HL-60/S4 (cell line): ENCODE measurements at regions not wholly inside any gene's neighbourhood (a gene's known extent, or its start where the extent isn't known, plus 50 kb on each side); places are given as distances from the start of the nearest gene placed in this dataset.
"Not testable (repeated sequence)": the region's sequence is repeated elsewhere in the genome, so short reads cannot be mapped to it uniquely, and the experiment has no call there.

Experiments used
- in situ Hi-C: fragments of 300-500 bp; cut with MboI; formaldehyde crosslinking; loops from 2 replicates; pipeline ENCODE4 v1.14.3; 2022; ENCODE audit warnings: low sequenced_read_pairs

DNA sequence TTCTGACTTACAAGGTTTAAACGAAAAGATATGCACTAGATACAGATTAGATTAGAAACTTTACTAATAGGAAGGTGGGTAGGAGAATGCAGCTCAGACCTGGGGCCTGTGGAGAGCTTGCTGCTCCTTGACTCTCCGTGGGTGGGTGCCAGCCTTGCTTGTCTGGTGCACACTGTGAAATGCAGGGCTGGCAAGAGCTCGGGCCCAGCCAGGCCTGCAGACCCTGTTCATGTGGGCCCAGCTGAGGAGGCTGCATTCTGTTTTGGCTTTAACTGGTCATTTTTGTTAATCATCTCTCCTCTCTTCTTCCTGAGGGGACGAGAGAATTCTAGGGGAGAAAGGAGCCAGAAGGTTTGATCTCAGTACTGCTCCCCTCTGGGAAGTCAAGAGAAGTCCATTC is 325.4 kb downstream of the QKI start:
- in situ Hi-C loops: no loop called here

GRCh38 chr6:163739408-163739725 is 324.8 kb downstream of the QKI start:
- in situ Hi-C loops: no loop called here

DNA sequence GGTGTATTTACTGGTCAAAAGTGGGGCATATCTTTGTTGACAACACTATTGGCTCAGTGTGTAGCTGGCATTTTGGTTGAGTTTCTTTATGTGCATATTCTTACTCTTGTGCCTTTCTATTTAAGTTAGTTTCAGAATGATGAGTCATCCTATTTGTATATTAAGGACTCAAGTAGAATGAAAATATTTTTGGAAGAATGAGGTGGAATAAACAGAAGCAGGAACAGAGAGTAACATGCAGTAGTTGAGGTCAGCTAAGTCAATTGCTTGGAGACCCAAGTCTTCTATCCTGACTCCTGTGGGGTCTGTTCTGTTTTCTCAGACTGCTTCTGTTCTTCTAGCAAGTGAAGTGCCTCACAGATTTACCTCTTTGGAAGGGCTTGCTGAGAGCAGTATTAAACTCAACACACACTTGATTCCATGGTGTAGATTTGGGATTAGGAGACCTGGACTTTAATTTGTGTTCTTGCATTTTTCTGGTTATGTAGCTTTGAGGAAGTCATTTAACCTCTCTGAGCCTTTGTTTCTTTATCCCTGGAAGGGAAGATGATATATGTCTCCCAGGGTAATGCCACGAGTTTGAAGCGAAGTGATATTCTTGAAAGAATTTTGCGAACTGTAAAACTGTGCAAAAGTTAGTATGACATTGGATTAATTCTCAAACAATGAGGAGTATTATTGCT is 324.3 kb downstream of the QKI start:
- in situ Hi-C loops: no loop called here

DNA sequence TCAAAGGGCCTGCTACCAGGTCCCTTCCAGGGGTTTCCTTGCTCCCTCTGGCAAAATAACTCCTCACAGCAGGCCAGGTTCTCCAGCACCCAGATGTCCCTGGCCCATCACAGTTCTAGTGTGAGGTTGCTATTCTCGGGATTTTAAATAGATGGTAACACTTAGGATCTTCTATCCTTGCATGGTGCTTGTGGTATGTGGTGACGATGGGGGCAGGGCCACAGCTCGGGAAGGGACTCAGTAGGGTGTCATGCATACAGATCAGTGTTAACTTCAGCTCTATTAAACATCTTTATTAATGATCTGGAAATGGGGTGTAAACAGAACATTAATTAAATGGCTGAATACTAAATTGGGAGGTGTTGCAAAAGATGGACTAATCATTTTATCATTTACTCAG is 323.8 kb downstream of the QKI start:
- in situ Hi-C loops: no loop called here

DNA sequence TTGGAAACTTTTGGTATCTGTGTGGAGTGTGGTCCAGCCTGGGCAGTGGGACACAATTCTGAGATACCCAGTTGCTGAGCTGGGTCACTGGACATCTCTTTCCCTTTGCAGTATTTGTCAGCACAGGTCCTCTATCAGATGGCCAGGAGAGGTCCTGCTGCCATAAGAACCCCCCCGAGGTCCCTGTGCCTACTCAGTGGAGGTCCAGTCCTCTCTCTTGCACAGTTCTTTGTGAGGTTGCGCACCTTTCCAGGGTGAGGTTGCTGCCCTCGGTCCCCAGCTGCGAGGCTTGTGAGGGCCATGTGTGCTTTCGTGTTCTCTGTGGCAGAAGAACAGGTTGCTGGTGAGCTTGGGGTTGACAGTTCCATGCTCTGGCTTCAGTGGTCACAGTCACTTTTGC is 320.6 kb downstream of the QKI start:
- in situ Hi-C loops: no loop called here

GRCh38 chr6:163733061-163733460 is 318.5 kb downstream of the QKI start:
- in situ Hi-C loops: no loop called here

- in situ Hi-C loops: no loop called here
Observed at GRCh38 chr6:163732479-163732878, 318.0 kb downstream of the QKI start.

GRCh38 chr6:163732014-163732351 is 317.5 kb downstream of the QKI start:
- in situ Hi-C loops: not testable (repeated sequence)

DNA sequence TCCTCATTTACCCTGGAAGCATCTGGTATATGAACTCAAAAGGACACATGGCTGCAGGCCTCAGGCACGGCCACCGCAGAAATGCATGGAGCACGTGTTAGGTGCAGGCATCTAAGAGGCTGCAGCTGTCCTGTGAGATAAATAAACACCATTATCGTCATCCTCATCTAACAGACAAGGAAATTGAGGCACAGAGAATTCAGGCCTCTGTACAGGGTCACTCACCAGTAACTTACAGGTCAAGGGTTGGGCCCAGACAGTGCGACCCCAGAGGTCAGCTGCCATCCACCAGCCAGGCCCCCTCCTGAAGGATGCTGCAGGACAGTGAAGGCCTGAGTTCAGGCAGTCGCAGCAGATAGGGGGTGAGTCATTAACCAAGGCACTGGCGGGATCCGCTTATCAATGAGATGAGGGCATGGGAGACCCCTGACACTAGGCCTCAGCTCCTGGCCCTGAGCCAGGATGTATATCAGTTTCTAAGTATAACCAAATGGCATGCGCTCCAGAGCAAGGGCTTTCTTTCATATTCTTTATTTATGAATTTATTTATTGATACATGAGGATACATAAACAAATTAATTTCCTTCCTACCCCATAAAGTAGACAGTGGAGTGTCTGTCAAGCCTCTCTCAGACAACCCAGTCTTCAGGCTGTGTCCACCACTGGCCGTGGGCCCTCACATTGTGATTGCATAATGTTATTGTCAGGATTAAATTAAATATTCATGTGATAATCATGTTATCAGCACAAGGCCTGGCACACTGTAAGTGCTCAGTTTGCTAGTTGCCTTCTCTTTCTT is 316.9 kb downstream of the QKI start:
- in situ Hi-C loops: no loop called here

DNA sequence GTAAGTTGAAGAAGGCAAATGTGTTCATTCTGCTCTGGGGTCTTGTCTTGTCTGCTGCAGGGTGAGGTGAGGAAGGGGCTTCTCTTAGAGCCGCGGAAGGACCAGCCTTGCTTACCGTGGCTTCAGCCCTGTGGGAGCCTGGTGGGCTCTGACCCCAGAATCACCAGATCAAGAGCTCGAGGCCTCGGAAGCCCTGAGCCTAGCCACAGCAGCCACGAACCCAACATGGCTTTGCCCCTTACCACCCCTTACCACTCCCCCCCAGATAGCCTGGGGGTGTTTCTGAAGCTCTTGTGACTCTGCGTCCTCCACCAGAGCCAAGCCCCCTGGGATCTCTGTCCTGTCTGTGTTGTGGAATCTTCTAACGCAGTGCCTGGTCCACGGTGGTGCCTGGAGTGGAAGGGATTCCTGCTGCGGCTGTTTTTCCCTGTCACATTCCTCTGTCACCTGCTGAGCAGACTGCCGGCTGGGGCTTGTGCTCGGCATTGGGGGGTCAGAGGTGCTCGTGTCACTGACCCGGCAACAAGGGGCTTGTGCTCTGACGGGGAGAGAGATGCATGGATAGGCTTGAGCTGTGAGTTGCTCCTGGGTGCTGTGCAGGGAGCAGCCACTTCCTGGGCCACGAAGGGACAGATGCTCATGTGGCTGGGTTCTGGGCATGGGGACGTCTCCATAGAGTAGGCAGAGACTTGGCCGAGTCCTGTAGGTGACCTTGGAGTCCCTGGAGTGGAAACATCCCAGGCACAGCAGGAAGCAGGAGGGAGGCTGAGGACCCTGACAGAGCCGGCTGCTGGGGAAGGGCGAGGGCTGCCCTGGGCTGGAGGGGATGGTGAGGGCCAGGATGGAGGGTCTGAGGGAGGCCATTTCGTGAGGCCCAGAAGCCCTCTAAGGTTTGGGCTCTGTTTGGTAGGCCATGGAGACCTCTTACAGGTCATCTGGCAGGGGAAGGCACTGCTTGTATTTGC is 316.0 kb downstream of the QKI start:
- in situ Hi-C loops: no loop called here

GRCh38 chr6:163729127-163729872 is 314.8 kb downstream of the QKI start:
- in situ Hi-C loops: no loop called here

GRCh38 chr6:163728442-163729126 is 314.1 kb downstream of the QKI start:
- in situ Hi-C loops: no loop called here

- in situ Hi-C loops: no loop called here
Observed at GRCh38 chr6:163726037-163726695, 311.6 kb downstream of the QKI start.

- in situ Hi-C loops: no loop called here
Observed at GRCh38 chr6:163725008-163725941, 310.8 kb downstream of the QKI start.

DNA sequence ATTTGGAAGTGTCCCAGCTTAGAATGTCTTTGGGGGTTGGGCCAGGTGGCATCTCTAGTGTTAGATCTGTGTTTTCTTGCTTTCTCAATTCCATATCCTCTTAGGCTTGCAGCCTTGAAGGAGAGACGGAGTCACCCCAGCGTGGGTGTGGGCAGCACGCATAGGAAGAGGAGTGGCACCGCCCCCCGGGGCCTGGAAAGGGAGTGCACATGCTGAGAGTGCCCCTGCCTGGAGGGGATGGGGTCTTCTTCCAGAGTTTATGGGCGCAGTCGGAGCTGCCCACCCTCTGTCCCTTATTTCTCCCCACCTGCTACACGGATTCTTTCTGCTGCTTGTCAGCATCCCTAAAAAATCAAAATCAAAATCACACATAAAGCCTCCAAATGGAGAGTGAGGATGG is 309.7 kb downstream of the QKI start:
- in situ Hi-C loops: no loop called here

GRCh38 chr6:163723759-163724158 is 309.2 kb downstream of the QKI start:
- in situ Hi-C loops: no loop called here

DNA sequence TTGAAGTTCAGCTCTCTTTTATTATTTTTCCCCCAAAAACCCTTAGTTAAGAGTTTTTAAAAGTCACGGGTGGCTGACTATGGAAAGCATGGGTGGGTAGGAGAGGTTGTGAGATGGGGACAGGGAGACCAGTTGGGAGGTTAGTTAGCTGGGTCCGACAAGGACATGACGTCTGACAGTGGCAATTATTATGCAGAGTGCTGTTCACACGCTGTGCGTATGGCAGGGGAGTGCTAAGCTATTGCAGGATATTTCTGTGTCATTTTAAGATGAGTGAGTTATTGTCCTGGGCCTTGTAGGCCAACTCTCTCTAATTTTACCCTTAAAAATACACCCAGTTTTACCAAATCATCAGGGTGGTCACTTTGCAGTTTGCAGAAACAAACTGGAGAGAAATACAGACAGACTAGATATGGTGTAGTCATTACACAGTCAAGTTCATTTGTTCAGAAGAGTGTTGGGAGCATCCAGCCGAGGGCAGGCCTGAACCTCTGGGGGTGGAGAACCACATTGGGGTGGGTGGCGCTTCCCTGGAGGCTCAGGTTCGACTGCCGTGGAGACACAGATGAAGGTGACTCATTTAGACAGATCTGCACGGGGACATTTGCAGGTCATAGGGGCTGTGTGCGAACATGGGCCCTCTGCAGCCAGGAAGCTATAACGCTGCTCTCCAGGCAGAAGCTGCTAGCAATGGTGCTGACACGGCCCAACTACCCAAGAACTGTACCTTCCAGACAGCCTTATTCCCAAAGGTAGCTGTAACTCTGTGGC is 307.6 kb downstream of the QKI start:
- in situ Hi-C loops: no loop called here

- in situ Hi-C loops: no loop called here
Observed at GRCh38 chr6:163721435-163721834, 306.9 kb downstream of the QKI start.
